HepG2 (cell line): ENCODE measurements at regions not wholly inside any gene's neighbourhood (a gene's known extent, or its start where the extent isn't known, plus 50 kb on each side); places are given as distances from the start of the nearest gene placed in this dataset.

Experiments
- ATAC-seq: fragments of 200-7000 bp; cut with Tn5 transposase; 3 replicates; pipeline ENCODE4 v1.9.1; 2020; ENCODE audit warnings: mild to moderate bottlenecking, moderate library complexity
- BruUV-seq: library from RNA; stranded (reverse); fragments of 400-500 nt; replicated peaks from 2 replicates; lab custom pipeline; 2021; lab: Mats Ljungman, UMichigan
- CTCF ChIA-PET: fragments of 300-600 bp; formaldehyde crosslinking; extraction: SDS; loops from one replicate; lab custom pipeline; 2021; ENCODE audit warnings: low total read pairs, inconsistent platforms, low intra/inter-chr PET ratio; lab: Yijun Ruan, JAX
- POLR2A ChIA-PET: fragments of 350-600 bp; sonication (Branson Sonifier 250); formaldehyde crosslinking; loops from one replicate; lab custom pipeline; 2020; ENCODE audit warnings: antibody characterized with exemption, inconsistent platforms; lab: Yijun Ruan, JAX
- DNase-seq: peaks from one replicate; pipeline ENCODE4 v3.0.0-alpha.2; 2015; ENCODE audit warnings: low spot score
- FAIRE-seq: peaks from 3 replicates; lab custom pipeline; 2011; peaks lifted over from hg19 to GRCh38; lab: Jason Lieb, UNC
- H2AFZ ChIP-seq: one replicate; pipeline ENCODE4 v1.6.1; 2011; ENCODE audit warnings: low read length, inconsistent platforms
- H3K27ac ChIP-seq: fragments of 300-600 bp; 3 replicates; pipeline ENCODE4 v1.8.0; 2011; ENCODE audit warnings: mixed run types, mild to moderate bottlenecking, mixed read lengths, low read length, inconsistent platforms; ENCODE audit not compliant: insufficient read depth; ENCODE audit errors: extremely low read length
- H3K27me3 ChIP-seq, 2 experiments: fragments of 200-600 bp in 1 of 2; 2 replicates in 1 of 2; 3 replicates in 1 of 2; pipeline versions ENCODE4 v1.6.0 to v1.8.0; 2011; ENCODE audit warnings: low read length in 2 of 2, mild to moderate bottlenecking in 2 of 2, moderate library complexity in 2 of 2, inconsistent platforms in 1 of 2; ENCODE audit not compliant: insufficient read depth in 2 of 2, control insufficient read depth in 1 of 2
- H3K36me3 ChIP-seq, 2 experiments: fragments of 200-600 bp in 1 of 2; replicated peaks in 1 of 2; 2 replicates in 1 of 2; 3 replicates in 1 of 2; pipeline versions ENCODE4 v1.5.1 to v1.8.0; 2011; ENCODE audit warnings: low read length in 2 of 2, inconsistent platforms in 1 of 2; ENCODE audit not compliant: insufficient read depth in 2 of 2, control insufficient read depth in 1 of 2
- H3K4me1 ChIP-seq: 2 replicates; pipeline ENCODE4 v1.5.1; 2012; ENCODE audit warnings: low read length, inconsistent platforms; ENCODE audit not compliant: insufficient read depth
- H3K4me2 ChIP-seq: 2 replicates; pipeline ENCODE4 v1.6.0; 2011; ENCODE audit warnings: low read depth, low read length, inconsistent platforms
- H3K4me3 ChIP-seq, 3 experiments: fragments of 200-600 bp in 1 of 3; sonication (generic), shearing (Covaris generic) in 1 of 3; replicated peaks in 1 of 3; 2 replicates each; pipeline ENCODE4 v1.5.1; 2011 to 2016; ENCODE audit warnings: low read length in 3 of 3, inconsistent platforms in 2 of 3, low read depth in 2 of 3, mild to moderate bottlenecking in 2 of 3, control low read depth in 1 of 3, mixed read lengths in 1 of 3; ENCODE audit not compliant: insufficient read depth in 1 of 3
- H3K79me2 ChIP-seq: one replicate; pipeline ENCODE4 v1.6.1; 2011; ENCODE audit warnings: low read length, inconsistent platforms; ENCODE audit not compliant: insufficient read depth
- H3K9ac ChIP-seq: 2 replicates; pipeline ENCODE4 v1.6.0; 2011; ENCODE audit warnings: mild to moderate bottlenecking, low read depth, low read length, inconsistent platforms; ENCODE audit not compliant: insufficient read depth
- H3K9me3 ChIP-seq: 2 replicates; pipeline ENCODE4 v1.5.1; 2012; ENCODE audit warnings: mild to moderate bottlenecking, low read length
- H4K20me1 ChIP-seq: 2 replicates; pipeline ENCODE4 v1.6.0; 2011; ENCODE audit warnings: inconsistent platforms, mild to moderate bottlenecking, low read length, moderate library complexity; ENCODE audit not compliant: insufficient read depth
- IRF2 ChIP-seq: IDR thresholded peaks from 2 replicates; pipeline ENCODE4 v1.6.1; 2018; ENCODE audit warnings: missing genetic modification reagents, missing compliant biosample characterization
- JARID2 ChIP-seq: sonication (generic); formaldehyde crosslinking; IDR thresholded peaks from 2 replicates; pipeline ENCODE4 v1.8.1; 2023; ENCODE audit warnings: missing genetic modification reagents, inconsistent platforms; ENCODE audit not compliant: insufficient replicate concordance
- TEF ChIP-seq: sonication (generic); formaldehyde crosslinking; IDR thresholded peaks from 2 replicates; pipeline ENCODE4 v1.5.0; 2020; ENCODE audit warnings: missing genetic modification reagents
- ZNF205 ChIP-seq: IDR thresholded peaks from 2 replicates; pipeline ENCODE4 v1.6.1; 2018; ENCODE audit warnings: missing biosample characterization, missing genetic modification reagents
- ZNF441 ChIP-seq: sonication (generic); formaldehyde crosslinking; IDR thresholded peaks from 2 replicates; pipeline ENCODE4 v1.7.0; 2021; ENCODE audit warnings: missing genetic modification reagents, borderline replicate concordance
- ZNF460 ChIP-seq: sonication (generic); formaldehyde crosslinking; IDR thresholded peaks from 2 replicates; pipeline ENCODE4 v1.5.1; 2020; ENCODE audit warnings: missing genetic modification reagents, mild to moderate bottlenecking, borderline replicate concordance
- WGBS: methylation state at CpG from one replicate; pipeline ENCODE4 v1.1.6; 2017; ENCODE audit warnings: low lambda C conversion rate; 5-methylcytosine and 5-hydroxymethylcytosine counted together
- in situ Hi-C: cut with HindIII; loops from 2 replicates; pipeline ENCODE4 v1.10.0; 2017; ENCODE audit warnings: low pct_unique_long_range_greater_than_20kb; ENCODE audit not compliant: extremely low pct_ligation_motif_present
- intact Hi-C: fragments of 100-400 bp; cut with micrococcal nuclease; formaldehyde crosslinking; loops from one replicate; pipeline ENCODE4 v1.10.0; 2022; ENCODE audit not compliant: unreplicated experiment
- TF ChIP-seq, protein P1 (sequence below): sonication (generic); formaldehyde crosslinking; IDR thresholded peaks from 2 replicates; pipeline ENCODE4 v1.4.0; 2020; ENCODE audit warnings: missing genetic modification reagents, low read depth, mild to moderate bottlenecking, borderline replicate concordance

GRCh38 chr9:135243201-135244190, 156.0 kb downstream of the OLFM1 start:
- DNase-seq, result no peak
- Histone ChIP-seq H3K27me3 (peaks cover 11 to 79% of the 10 kb centered on the region in 2 experiments; a peak in 4 of 5 replicates), H3K9ac (no peak overlapping the region), H3K4me2 (no peak overlapping the region), H3K4me1 (no peaks in the 10 kb centered on the region), H3K36me3 (no peaks in the 10 kb centered on the region), H3K79me2 (no peaks in the 10 kb centered on the region), H2AFZ (no peak overlapping the region), H3K27ac (no peak overlapping the region), H3K4me3 (no peak overlapping the region), H3K9me3 (no peaks in the 10 kb centered on the region), H4K20me1 (0 out of 2 replicates have a peak, but pooled peaks cover 3% of the 10 kb centered on the region)
- intact Hi-C loops (loop anchor here (2.0 kb wide), 1 partner anchor 21 kb away; no protein-coding TSS in a partner anchor), in situ Hi-C loops (no loop called here)
- FAIRE-seq, result no peak
- ChIA-PET CTCF (no interaction called here), POLR2A (no interaction called here)
- ATAC-seq, result no peak
- no TSS peak for BruUV-seq
- WGBS, result 36% methylated on average over 22 of the region's 31 CpGs
- no peak for TF ChIP-seq ZNF460 (CRISPR knock-in tag)
- TF ChIP-seq TEF (CRISPR knock-in tag), result no peak
- TF ChIP-seq ZNF441 (CRISPR knock-in tag), result no peak
- TF ChIP-seq JARID2 (CRISPR knock-in tag), result no peak
- no peak for TF ChIP-seq ZNF205 (CRISPR knock-in tag)
- TF ChIP-seq, protein P1, sequence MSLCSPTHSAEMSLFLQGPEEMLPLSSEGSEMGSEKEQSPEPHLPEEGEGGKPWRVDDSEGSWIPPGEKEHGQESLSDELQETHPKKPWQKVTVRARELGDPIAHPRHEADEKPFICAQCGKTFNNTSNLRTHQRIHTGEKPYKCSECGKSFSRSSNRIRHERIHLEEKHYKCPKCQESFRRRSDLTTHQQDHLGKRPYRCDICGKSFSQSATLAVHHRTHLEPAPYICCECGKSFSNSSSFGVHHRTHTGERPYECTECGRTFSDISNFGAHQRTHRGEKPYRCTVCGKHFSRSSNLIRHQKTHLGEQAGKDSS (CRISPR knock-in tag), result no peak
- TF ChIP-seq IRF2 (CRISPR knock-in tag), result no peak
